HS-5 (cell line): ENCODE measurements at regions not wholly inside any gene's neighbourhood (a gene's known extent, or its start where the extent isn't known, plus 50 kb on each side); places are given as distances from the start of the nearest gene placed in this dataset.
"Not testable (repeated sequence)": the region's sequence is repeated elsewhere in the genome, so short reads cannot be mapped to it uniquely, and the experiment has no call there.

Experiments
- DNase-seq: peaks from one replicate; pipeline ENCODE4 v3.0.0-alpha.2; 2012; ENCODE audit warnings: low read depth

DNA sequence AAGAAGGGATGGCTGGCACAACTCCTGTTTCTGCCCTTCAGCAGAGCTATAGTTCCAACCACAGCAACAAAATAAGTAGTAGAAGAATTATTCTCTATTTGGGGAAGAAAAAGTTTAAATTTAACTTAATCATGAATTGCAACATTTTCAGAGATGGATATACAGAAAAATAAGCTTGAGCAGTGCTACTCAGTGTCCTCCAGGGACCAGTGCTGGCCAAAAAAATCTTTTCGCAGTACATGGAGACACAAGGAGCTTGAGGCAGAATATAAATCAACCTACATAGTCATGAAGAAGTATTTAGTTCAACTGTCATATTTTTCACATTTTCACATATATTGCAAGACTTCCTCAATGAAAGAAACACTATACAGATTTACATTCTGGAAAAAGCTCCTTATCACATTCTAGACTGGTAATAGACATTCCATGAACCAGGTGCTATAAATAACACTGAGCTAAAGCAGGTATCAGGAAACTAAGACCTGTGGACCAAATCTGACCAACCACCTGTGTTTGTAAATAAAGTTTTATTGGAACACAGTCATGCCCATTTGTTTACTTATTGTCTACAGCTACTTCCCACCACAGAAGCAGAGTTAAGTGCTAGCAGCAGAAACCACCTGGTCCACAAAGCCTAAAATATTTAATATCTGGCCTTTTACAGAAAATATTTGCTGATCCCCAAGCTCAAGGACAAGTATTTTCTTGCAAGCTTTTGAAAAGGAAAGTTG lies 101.9 kb downstream of the RGS21 start:
- DNase-seq: no peak

DNA sequence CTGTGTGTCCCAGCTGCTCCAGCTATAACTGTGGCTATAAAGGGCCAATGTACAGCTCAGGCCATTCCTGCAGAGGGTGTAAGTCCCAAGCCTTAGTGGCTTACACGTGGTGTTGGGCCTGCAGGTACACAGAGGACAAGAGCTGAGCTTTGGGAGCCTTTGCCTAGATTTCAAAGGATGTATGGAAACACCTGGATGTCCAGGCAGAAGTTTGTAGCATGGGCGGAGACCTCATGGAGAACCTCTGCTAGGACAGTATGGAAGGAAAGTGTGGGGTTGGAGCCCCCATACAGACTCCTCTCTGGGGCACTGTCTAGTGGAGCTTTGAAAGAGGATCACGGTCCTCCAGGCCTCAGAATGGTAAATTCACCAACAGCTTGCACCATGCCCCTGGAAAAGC lies 113.9 kb downstream of the RGS21 start:
- DNase-seq: no peak

DNA sequence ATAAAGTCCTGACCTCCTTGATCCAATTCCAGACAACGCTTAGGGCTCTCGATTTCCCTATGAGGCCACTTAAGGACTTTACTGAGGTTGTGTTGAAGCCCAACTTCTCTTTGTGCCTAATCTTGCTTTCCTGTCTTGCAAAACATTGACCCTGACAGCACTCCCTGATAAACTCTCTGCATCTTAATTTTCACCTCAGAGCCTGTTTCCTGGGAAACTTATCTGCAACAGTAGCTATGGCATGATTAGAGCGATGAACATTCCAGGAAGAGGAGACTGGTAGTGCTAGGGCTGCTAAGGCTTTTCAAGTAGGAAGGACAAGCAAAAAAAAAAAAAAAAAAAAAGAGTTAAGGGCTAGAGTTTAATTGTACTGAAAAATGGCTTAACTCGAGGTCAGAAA lies 118.9 kb downstream of the RGS21 start:
- no peak for DNase-seq

DNA sequence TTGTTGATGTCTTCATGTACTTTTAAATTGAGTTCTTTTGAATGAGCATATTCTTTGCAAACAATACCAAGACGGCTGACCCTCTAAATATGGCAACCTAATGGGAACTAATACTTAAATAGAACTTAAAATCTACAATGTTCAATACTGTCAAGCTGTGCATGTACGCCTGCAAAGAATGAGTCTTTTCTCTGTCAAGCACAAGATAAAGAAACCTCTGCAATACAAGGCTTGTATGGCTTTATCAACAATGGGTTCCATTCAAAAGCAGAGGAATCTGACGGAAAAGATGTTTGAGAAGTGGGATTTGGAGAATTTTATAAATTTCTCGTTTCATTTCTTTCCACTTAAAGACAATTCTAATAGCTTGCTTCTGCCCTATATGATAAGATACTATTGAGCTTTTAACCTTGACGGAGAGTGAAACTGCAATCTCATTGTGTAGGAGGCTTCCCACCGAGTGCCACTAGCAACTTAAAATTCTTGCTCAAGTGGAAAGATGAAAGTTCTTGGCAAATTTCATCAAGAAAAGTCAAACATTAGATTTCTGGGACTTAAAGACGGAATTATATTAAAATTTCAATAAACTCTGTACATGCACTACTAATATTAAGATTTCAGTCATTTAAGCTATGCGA lies 119.8 kb downstream of the RGS21 start:
- no peak for DNase-seq

DNA sequence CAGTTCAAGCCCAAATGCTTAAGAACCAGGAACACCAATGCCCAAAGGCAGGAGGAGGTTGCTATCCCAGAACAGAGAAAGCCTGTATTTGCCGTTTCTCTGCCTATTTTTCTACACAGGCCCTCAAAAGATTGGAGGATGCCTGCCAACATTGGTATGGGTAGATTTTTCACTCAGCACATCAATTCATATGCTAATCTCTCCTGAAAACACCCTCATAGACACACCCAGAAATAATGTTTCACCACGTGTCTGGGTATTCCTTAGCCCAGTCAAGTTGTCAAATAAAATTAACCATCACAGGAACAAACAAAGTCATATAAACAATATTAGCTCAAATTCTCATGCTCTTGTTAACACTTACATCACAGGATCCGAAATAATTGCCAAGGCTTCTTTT lies 121.9 kb downstream of the RGS21 start:
- DNase-seq: no peak

DNA sequence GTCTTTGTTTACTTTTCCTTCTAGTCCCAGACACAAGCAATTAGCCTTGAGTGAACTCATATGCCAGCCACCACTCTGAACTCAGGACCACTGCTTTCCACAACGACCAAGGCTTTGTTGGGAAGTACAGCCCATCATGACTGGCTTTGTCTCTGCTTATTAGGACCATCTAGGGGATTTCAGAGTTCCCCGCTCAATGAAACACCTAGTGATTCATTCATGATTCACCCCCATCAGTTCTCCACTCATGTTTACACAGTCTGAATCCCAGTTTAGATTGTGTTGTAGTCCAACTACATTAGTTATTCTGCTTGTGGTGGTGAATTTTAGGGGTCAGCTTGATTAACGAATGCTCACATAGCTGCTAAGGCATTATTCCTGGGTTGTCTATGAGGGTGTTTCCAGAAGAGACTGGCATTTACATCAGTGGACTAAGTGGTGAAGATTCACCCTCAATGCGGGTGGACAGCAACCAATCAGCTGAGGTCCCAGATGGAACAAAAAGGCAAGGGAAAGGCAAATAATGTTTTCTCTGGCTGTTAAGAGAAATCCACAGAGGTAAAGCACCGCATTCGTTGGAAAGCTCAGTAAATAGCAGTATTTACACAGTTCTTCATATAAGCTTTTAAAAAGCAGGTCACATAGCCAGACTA lies 122.7 kb downstream of the RGS21 start:
- DNase-seq: peak; percentile 69

DNA sequence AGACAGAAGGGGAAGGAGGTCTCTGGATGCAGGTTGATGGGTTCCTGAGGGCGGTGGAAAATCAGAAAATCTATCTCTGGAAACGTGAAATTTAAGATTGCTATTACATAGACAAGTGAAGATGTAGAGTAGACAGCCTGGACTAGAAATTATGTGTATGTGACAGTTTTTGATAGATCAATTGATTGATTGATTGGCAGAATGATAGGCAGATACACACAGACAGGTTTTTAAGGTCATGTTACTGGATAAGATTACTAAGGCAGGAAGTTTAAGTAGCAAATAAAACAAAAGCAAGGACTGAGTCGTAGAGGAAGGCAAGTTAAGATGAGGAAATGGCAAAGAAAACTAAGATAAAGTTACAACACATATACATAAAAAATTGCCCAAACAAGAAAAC lies 124.7 kb downstream of the RGS21 start:
- no peak for DNase-seq

DNA sequence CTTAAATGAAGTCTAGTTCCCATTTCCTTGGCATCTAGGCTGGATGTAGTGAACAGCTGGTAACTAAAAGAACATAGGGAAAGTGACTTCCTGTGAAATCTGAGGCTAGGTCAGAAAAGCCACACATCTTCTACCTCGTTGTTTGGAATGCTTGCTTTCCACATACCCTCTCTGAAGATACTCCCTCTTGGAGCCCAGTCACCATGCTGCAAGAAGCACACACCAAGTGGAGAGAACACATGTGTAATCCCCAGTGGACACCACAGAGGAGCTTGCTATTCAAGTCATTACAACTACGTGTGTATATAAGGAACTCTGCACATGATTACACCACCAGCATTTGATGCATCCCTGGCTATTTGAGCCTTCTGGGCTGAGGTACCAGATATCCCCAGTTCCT lies 125.9 kb downstream of the RGS21 start:
- DNase-seq: no peak

DNA sequence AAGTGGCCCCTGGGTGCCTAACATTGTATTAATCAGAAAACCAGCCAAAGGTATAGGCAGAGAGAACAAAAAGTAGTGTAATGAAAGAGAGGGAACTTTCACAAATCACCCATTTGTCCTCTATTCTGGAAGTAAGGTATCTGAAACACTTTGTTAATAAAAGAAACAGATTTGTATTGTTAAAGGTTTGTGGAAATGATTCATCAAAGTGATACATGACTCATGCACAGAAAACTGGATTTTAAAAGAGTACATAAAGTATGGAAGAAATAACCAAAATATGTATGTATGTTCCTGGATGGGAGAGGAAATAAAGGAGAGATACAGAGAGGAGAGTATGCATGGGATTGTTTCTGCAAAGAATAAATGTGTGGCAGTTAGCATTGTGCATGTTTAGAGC lies 126.8 kb downstream of the RGS21 start:
- DNase-seq: no peak

DNA sequence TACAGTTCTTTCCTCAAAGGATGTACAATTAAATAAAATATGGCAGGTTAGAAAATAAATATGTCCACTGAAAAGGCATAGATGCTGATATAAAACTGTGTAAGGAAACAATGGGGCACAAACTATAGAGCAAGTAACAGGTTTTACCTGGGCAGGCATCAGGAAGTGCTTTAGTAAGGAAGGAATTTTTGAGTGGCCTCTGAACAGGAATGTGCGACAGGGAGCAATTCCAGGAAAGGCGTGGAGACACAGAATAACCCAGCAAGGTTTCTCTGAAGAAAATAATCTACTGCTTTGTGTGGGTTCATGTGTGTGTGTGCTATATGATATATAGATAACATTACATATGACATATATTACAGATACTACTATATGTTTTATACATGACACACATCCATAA lies 128.4 kb downstream of the RGS21 start:
- DNase-seq: no peak

DNA sequence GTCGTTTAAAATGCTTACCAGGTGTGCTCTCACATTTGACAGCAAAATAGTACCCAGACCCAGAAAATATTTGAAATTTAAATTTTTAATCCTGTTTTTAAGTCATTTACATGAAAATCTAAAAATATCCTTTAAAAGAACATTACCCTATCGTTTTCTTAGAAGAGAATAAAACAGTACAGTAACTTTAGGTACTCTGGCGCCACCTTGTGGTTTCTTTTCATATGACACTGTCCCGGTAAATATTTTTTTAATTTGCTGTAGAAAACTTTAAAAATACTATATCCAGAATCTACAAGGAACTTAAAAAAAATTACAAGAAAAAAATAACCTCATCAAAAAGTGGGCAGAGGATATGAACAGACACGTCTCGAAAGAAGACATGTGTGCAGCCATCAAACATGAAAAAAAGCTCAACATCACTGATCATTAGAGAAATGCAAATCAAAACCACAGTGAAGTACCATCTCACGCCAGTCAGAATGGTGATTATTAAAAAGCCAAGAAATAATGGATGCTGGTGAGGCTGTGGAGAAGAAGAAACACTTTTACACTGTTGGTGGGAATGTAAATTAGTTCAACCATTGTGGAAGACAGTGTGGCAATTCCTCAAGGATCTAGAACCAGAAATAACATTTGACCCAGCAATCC lies 129.2 kb downstream of the RGS21 start:
- no peak for DNase-seq

DNA sequence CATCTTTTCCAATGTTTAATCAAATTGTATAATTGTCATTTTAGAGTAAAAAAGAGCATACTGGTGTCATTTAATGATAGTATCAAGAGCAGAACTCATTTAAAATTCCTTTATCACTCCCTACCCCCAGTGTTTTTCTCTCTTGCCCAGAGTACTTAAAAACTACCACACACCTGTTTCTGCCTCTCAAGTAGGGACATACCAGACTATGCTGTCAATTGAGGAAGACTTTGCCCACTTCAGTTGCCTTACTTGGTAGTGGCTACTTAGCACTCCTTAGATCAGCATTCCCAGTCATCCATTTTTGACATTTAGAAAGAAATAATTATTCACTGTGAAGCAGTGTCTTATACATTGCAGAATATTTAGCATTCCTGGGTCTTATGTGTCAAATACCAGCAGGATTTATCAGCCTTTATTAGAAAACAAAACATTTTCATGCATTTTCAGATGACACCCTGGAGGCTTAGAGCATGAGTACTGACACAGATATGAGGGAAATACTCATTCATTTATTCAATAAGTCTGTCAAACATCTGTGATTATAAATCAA lies 127.5 kb upstream of the RGS1 start:
- DNase-seq: no peak

DNA sequence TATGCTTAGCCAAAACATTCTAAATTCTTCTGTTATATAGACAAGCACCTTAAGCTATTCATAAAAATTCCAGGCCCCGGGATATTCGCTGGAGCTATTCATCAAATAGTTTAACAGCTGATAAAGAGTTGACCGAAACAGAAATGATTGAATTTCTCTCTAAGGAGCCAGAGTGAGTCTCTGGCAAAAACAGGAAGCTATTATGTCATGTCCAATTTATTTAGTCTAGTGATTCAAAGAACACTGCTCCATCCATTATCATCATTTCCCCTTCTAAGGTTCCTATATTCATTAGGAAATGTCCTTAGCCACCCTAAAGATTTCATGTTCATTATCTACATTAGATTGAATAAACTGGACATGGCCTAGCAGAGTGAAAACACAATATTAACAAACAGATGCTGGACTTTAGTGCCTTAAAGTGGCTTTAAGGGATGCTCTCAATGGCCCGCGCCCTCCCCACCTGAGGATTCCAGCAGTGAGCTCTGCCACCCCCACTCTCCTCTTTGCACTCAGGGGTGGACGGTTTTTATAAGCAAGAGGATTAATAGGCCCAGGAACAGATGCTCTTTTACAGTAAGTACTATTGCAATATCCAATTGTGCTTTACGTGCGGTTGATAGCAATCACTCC lies 122.1 kb upstream of the RGS1 start:
- no peak for DNase-seq

DNA sequence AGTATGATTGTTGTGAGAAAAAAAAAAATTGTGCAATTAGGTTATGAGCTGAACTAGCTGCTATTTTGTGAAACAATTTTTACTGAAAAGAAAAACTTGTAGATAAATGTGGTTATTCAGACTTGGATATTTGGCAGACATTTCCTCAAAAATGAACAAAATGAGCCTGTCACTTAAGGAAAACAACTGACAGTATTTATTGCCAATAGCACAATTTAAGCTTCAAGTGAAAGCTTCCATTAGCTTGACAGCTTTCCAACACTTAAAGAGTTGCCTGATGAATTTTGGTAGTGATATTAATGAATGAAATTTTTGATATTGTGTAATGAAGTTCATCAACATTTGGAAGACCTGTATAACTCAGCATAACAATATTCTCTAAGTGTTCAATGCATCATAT lies 116.1 kb upstream of the RGS1 start:
- DNase-seq: no peak

DNA sequence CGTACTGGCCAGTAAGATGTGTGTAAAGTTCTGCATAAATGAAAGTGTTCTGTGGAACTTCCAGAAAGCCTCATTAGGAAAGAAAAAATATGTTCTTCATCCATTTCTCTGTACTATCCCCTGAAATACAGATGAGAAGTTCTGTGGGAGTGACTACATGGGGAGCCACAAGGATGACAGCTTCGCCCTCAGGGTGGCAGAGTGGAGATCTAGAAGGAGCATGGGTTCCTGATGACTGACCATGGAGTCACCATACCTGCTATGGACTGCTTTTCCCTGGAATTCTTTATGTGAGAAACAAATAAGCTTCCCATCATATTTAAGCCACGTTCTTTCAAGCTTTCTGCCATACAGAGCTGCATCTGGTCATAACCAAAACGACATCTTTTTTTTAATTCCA lies 113.9 kb upstream of the RGS1 start:
- no peak for DNase-seq

DNA sequence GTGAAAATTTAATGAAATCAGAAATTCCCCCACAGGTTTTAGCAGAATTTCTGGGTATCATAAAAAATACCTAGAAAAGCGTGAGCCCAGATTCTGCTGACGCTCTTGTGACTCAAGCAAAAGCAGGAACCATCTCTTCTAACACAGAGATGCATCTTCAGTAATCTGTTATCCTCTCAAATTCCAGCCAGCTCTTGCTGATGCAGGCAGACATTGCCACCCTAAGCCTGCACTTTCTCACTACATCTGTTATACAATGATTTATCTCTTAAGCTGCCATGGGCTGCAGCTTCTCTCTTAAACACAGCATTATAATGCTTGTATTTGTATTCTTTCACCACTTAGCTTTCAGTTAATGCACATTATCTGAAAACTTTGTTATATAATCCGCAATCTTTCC lies 113.0 kb upstream of the RGS1 start:
- no peak for DNase-seq

DNA sequence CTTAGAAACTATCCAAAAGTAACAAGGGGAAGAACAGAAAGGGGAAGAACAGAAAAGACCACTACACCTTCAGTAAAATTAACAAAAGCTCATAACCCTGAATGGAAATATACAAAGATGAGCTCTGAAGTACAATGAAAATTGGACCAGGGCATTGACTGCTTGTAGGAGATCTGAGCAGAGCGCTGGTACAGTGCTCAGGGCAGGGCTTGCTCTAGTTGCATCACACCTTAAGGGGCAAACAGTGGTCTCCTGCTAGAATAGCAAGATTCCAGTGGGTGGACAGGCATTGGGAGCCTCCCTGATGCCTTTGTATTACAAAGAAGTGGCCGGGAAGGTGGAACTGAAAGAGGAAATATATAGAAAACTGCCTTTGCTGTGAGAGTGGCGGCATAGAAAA lies 111.9 kb upstream of the RGS1 start:
- DNase-seq: no peak

DNA sequence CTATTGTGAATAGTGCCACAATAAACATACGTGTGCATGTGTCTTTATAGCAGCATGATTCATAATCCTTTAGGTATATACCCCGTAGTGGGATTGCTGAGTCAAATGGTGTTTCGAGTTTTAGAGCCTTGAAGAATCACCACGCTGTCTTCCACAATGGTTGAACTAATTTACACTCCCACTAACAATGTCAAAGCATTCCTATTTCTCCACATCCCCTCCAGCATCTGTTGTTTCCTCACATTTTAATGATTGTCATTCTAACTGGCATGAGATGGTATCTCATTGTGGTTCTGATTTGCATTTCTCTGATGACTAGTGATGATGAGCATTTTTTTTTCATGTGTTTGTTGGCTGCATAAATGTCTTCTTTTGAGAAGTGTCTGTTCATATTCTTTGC lies 110.4 kb upstream of the RGS1 start:
- DNase-seq: not testable (repeated sequence)

DNA sequence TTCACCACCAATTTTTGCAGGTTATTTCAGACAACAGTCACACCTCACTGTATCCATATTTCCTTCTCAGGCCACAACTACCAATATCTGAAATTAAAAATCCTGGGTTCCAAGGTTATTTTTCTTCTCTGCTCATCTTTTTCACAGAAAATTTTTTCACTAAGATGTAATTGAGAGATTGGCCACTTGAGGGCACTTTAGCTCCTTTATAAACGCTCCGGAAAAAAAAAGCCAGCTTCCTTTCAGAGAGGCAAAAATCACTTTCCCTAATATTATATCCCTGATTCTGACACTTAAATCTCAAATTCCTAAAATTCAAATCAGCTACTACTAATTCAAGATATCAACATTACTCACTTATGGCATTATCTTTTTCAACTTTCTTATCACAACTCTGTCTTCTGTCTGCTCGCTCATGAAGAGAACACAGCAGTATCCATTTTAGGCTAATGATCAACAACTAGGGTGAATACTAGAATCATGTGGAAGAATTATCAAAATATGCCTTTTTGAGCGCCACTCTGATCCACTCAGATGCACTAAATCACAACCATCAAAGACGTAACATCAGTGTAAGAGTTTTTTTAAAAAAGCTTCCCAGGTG lies 101.4 kb upstream of the RGS1 start:
- no peak for DNase-seq

DNA sequence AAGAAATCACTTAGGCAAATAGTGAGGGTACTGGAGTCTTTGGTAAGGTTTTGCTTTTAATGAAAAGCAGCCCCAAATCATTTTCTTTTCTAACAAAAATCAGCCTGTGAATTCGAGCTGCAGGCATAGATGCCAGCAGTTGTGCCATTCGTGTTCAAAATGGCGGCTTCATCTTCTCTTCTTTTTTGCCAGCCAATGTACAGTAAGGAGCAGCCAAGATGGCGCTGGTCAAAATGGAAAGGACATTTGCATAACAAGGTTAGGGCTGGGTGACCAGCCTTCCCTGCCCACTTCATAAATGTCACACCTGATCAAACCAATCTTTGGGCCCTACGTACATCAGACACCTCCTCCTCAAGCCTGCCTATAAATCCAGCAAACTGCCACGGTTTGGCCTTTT lies 100.2 kb upstream of the RGS1 start:
- no peak for DNase-seq

DNA sequence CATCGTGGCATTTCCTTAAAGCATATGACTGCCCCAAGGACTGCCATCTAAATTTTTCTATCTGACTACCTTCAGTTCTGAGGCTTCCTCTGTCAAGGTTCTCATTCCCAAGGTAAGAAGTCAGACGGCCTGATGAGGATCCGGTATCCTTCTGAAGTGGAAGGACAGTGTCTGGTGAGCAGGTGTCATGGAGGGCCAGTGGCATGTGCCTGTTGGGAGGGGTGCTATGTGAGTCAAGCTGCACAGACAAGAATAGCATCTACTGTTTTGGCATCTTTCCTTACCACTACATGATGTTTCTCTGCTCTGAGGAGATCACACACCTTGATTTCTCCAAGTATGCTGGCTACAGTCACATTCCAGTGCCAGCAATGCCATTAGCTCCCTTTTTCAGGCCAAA lies 99.6 kb upstream of the RGS1 start:
- DNase-seq: no peak

DNA sequence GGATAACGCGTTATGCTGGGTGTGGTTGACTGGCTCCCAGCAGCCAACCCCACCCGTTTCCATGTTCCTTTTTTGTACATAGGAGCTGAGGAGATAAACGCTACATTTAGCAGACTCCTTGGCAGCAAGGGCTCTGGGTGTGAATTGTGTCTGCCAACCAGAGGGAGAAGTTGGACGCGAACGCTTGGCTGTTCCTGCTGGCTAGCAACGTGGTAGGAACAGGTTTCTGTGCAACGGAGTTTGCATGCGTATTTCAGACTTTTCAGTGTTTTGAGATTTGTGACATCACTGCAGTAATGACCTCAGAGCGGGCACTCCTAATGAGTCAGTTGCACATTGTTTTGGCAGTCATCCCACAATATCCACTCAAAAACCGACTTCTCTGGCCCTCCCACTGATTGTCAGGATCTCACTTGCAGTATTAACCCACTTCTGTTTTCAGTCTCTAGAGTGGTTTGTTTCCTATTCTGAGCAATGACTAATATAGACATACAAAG lies 98.7 kb upstream of the RGS1 start:
- no peak for DNase-seq
